NB4 (cell line): ENCODE measurements at regions not wholly inside any gene's neighbourhood (a gene's known extent, or its start where the extent isn't known, plus 50 kb on each side); places are given as distances from the start of the nearest gene placed in this dataset.

ENCODE experiments used
- POLR2A ChIP-seq: IDR thresholded peaks from 2 replicates; pipeline ENCODE4 v1.6.1; 2011; ENCODE audit warnings: mild to moderate bottlenecking; ENCODE audit not compliant: insufficient read length; ENCODE audit errors: extremely low read depth
- TF ChIP-seq, protein P1 (sequence below): IDR thresholded peaks from one replicate; pipeline ENCODE4 v1.5.1; 2012; ENCODE audit warnings: low read depth, low read length
- TF ChIP-seq, protein P2 (sequence below): IDR thresholded peaks from 2 replicates; pipeline ENCODE4 v1.6.1; 2011; ENCODE audit warnings: low read depth, low read length

DNA sequence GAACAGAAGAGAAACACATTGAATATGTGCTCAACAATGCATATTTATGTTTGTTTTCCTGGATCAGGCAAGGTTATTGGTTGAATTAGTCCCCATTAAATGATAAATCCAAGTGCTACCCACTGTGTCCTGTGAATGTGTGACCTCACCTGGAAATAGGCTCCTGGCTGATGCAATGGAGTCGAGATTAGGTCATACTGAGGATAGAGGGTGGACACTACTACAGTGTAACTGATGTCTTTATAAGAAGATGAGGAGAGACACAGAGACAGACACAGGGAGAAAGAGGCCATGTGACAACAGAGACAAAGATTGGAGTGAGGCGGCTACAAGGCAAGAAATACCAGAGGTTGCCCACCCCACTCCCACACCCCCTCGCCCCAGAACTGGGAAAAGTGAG is 559.3 kb downstream of the C6orf118 start:
- TF ChIP-seq, protein P1, sequence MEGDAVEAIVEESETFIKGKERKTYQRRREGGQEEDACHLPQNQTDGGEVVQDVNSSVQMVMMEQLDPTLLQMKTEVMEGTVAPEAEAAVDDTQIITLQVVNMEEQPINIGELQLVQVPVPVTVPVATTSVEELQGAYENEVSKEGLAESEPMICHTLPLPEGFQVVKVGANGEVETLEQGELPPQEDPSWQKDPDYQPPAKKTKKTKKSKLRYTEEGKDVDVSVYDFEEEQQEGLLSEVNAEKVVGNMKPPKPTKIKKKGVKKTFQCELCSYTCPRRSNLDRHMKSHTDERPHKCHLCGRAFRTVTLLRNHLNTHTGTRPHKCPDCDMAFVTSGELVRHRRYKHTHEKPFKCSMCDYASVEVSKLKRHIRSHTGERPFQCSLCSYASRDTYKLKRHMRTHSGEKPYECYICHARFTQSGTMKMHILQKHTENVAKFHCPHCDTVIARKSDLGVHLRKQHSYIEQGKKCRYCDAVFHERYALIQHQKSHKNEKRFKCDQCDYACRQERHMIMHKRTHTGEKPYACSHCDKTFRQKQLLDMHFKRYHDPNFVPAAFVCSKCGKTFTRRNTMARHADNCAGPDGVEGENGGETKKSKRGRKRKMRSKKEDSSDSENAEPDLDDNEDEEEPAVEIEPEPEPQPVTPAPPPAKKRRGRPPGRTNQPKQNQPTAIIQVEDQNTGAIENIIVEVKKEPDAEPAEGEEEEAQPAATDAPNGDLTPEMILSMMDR: no peak
- no peak for TF ChIP-seq POLR2A
- TF ChIP-seq, protein P2, sequence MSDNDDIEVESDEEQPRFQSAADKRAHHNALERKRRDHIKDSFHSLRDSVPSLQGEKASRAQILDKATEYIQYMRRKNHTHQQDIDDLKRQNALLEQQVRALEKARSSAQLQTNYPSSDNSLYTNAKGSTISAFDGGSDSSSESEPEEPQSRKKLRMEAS: no peak
